ENCODE measurements at regions not wholly inside any gene's neighbourhood (a gene's known extent, or its start where the extent isn't known, plus 50 kb on each side); places are given as distances from the start of the nearest gene placed in this dataset.

DNA sequence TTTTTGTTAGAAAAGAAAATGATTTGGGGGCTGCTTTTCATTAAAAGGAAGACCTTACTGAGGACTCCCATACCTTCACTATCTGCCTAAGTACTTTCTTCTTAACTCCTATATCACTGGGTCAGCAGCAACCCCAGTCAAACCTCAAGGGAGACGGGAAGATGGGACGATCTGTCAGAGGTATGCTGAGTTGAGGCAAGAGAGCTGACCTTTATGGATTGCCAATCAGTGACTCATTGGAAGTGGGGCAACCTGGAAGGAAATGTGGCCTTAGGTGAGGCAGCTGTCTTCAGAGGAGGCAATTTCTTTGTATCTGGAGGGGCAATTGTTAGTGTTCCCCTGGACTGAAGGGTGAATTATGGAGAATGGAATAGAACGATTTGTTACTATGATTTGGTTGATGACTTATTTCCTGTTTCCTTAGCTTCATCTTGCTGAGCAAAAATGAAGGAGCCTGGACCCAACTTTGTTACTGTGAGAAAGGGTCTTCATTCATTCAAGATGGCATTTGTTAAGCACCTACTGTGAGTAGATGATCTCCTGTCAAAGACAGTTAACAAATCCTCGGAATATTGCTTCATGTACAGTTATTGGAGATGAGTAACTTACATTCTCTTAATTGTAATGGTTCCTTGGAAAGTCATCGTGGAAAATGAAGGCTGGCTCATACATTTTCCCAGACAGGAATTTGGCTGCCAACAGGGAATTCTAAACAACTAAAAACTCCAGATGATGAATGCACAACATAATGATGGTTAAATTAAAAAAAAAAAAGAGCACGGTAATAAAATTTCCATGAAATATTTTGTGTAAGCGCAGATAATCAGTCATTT lies 134.7 kb upstream of the KCNJ15 start:
- TF ChIP-seq, protein P1, sequence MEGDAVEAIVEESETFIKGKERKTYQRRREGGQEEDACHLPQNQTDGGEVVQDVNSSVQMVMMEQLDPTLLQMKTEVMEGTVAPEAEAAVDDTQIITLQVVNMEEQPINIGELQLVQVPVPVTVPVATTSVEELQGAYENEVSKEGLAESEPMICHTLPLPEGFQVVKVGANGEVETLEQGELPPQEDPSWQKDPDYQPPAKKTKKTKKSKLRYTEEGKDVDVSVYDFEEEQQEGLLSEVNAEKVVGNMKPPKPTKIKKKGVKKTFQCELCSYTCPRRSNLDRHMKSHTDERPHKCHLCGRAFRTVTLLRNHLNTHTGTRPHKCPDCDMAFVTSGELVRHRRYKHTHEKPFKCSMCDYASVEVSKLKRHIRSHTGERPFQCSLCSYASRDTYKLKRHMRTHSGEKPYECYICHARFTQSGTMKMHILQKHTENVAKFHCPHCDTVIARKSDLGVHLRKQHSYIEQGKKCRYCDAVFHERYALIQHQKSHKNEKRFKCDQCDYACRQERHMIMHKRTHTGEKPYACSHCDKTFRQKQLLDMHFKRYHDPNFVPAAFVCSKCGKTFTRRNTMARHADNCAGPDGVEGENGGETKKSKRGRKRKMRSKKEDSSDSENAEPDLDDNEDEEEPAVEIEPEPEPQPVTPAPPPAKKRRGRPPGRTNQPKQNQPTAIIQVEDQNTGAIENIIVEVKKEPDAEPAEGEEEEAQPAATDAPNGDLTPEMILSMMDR (conservative IDR thresholded peaks at IDR 0.05; ENCODE audit: low read depth, low read length), result no peak
- TF ChIP-seq POLR2A (IDR thresholded peaks at IDR 0.05; ENCODE audit: low read depth, low read length), result no peak
- TF ChIP-seq RFX5 (IDR thresholded peaks at IDR 0.05; ENCODE audit: low read depth, low read length), result no peak
- TF ChIP-seq FOS (IDR thresholded peaks at IDR 0.05; ENCODE audit: low read depth, low read length), result no peak
- TF ChIP-seq ELK1 (IDR thresholded peaks at IDR 0.05; ENCODE audit: borderline replicate concordance, low read depth, low read length), result no peak
- no peak for TF ChIP-seq SMC3 (IDR thresholded peaks at IDR 0.05; ENCODE audit: low read depth, low read length)
- TF ChIP-seq CEBPB (IDR thresholded peaks at IDR 0.05; ENCODE audit: low read depth, low read length), result no peak

Measured in IMR-90 (cell line).